ENCODE measurements at regions not wholly inside any gene's neighbourhood (a gene's known extent, or its start where the extent isn't known, plus 50 kb on each side); places are given as distances from the start of the nearest gene placed in this dataset.
"Not testable (repeated sequence)": the region's sequence is repeated elsewhere in the genome, so short reads cannot be mapped to it uniquely, and the experiment has no call there.

DNA sequence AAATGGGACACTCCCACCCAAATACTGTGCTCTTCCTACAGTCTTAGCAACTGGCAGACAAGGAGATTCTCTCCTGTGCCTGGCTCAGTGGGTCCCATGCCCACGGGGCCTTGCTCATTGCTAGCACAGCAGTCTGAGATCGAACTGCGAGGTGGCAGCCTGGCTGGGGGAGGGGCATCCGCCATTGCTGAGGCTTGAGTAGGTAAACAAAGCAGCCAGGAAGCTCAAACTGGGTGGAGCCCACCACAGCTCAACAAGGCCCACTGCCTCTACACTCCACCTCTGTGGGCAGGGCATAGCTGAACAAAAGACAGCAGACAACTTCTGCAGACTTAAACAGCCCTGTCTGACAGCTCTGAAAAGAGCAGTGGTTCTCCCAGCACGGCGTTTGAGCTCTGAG is 174.8 kb downstream of the COL12A1 start:
- not testable (repeated sequence) for DNase-seq (ENCODE audit: low spot score)

DNA sequence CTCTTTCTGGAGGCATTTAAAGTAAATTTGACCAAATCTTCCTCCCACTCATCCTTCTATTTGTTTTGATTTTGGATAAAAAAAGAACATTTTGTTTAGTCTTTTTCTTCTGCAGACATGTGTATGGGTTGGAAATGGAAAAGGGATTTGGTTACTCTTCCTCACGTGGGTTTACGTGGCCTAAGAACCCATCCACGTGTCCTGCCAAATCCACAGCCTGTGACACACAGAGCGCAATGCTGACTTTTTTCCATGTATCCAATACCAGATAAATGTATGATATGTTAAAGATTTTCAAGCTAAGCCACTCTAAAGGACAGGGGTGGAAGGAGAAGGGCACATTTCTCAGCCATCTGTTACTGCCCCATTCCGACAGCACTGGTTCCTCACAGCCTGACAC is 176.5 kb downstream of the COL12A1 start:
- DNase-seq (ENCODE audit: low spot score), result no peak

DNA sequence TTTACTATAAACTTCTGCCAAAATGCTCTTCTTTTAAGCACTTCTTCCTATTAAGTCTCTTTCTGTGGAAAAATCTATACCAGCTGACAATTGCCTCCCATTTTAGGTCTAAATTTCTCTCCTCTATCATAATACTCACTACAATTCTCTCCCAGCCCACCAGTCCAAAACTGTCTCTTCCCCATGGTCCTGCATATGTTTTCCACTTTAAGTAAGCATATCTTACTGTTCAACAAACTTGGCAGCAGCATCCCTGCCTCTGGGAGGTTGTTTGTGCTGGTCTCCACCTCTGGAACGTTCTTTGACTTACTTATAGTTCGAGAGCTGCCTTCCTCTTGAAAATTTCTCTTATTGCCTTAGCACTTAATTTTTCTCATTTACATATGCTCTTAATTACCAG is 180.5 kb downstream of the COL12A1 start:
- no peak for DNase-seq (ENCODE audit: low spot score)

DNA sequence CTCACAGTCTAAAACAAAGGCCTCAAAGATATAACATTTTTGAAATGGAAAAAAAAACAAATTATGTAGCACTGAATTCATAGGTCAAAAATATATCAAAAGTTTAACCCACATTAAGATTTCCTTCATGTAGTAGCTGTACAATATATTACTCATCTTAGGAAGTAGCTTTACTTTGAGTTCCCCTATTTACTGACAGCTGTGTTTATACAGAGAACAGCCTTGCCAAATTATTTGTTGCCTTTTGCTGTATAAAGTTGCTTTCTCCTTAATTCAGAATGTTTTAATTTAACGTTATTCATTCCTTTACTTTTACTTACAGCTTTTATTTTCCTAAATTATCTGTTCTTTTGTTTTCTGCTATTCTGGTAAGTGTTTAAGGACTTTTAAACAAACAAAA is 181.0 kb downstream of the COL12A1 start:
- no peak for DNase-seq (ENCODE audit: low spot score)

DNA sequence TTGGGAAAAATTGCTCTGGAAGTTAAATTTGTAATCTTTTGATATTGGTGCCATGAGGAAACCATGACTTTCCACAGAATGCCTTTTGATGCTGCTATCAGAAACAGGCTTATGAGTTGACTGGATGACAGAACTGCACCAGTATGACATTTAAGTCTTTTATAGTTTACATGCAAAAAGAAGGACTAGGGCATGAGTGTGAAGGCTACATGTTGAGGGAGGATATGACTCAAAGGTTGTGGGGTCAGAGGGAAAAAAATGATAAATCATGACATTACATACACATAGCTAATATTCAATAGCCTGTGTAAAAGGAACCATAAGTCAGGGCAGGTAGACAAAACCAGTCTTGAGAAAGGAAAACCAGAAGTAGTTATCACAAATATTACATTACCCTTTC is 182.2 kb downstream of the COL12A1 start:
- no peak for DNase-seq (ENCODE audit: low spot score)

DNA sequence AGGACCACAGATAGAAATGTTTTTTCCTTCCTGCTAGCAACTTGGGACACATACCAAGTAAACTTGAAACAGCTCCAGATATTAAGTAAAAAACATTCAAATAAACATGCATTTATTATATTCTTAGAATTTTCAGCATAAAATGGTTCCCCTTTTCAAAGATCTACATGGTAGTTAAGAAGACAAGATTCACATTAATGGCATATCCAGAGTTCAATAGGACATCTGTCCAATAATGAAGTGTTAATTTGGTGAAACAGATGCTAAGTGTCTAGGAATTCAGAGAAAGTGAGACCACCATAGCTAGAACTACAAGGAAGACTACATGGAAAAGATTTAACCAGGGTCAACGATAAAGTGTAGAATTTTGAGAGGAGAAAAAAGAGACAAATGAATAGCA is 184.9 kb downstream of the COL12A1 start:
- no peak for DNase-seq (ENCODE audit: low spot score)

DNA sequence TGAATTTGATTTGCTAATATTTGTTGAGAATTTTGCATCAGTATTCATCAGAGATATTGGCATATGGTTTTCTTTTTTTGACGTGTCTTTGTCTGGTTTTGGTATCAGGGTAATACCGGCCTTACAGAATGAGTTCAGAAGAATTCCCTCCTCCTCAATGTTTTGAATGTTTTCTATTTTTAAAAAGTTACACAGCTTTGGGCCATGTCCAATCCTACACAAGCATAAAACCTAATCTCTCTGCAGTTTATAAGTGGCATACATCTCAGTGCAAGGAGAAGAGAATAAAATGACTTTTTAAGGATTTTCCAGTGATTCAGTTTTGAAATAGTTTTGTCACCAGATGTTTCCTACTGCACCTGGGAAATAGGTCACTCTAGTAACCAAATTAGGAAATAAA is 185.5 kb downstream of the COL12A1 start:
- no peak for DNase-seq (ENCODE audit: low spot score)

DNA sequence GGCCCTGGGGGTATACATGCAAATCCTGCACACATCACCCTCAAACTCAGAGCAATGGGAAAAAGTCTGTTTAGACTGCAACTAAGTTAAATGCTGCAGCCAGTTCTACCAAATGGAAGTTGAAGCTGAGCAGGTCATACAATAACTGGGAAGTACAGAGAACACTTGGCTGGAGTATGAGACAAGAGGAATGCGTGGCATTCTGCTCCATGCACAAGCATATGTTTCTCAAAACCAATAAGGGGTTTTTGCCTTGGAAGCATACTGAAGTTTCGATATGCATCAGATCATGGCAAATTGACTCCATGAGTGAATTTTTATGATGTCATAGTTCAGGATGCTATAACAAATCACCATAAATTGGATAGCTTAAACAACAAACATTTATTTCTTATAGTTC is 193.8 kb downstream of the COL12A1 start:
- peak; percentile 24 for DNase-seq (ENCODE audit: low spot score)

DNA sequence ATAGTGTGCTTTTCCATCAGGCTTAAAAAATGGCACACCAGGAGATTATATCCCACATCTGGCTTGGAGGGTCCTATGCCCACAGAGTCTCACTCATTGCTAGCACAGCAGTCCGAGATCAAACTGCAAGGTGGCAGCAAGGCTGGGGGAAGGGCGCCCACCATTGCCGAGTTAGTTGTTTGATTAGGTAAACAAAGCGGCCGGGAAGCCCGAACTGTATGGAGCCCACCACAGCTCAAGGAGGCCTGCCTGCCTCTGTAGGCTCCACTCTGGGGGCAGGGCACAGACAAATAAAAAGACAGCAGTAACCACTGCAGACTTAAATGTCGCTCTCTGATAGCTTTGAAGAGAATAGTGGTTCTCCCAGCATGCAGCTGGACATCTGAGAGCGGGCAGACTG is 201.9 kb downstream of the COL12A1 start:
- not testable (repeated sequence) for DNase-seq (ENCODE audit: low spot score)

DNA sequence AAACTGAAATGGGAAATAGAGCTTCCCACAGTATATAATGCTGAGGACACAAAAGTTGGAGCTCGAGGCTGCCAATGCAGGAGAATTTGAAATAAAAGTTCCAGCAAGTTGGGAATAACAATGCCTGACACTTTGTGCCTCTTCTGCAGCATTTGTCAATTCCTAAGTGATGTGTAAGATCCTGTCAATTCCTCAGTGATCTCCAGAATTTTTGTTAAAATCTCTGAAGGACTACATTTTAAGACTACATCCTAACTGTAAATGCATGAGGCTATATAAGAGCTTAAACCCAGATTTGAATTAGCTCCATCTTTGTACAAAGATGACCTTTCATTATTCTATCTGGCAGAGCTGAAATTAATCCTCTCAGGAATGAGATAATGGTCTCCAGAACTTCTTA is 208.2 kb downstream of the COL12A1 start:
- DNase-seq (ENCODE audit: low spot score), result no peak

DNA sequence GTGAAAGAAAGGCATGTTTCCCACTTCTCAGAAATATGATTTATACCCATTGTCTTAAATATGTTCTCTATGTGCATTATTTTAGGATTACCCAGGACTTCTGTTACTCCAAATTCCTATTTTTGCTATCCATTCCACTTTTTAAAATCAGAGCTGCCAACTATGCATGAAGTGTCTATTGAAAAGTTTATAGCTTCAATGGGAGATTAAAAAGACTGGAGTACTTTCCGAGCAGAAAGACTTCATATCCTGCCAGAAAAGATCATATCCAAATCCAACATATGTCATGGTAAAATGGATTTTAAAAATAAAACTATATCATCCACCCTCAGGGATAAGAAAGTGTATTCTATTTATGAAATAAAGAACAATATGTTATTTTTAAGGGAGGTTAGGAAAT is 212.7 kb downstream of the COL12A1 start:
- no peak for DNase-seq (ENCODE audit: low spot score)

DNA sequence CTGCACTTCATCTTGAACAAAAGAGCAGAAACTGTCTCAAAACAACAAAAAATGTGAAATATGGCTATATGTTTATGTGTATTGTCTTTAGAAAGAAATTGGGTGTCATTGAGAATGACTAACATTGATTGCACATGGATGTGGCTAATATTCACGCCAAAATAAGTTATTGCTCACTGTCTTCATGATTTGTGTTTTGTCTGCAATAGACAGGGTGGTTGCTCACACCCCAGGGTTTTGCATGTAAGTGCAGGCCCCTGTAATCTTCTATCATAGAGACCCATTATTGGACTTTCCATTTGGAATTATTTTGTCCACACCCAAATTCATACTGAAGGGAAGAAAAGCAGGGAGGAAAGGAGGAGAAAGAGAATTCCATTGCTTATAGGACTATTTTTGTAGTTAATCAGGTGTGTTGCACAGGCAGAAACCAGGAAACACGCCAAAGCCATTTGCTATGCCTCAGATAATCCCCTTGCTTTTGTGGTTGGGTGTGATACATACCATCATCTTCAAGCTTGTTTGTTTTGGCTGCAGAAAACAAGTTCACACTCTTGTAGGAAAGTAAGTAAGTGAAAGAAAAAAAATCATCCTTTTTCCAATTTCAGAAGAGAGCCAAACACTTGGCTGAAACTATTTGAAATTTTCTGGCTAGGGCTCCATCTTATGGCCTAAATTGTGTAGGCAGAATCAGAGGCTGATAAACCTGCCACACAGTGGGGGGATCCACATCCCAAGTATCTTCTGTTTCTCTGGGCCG is 214.1 kb downstream of the COL12A1 start:
- peak; percentile 37 for DNase-seq (ENCODE audit: low spot score)

DNA sequence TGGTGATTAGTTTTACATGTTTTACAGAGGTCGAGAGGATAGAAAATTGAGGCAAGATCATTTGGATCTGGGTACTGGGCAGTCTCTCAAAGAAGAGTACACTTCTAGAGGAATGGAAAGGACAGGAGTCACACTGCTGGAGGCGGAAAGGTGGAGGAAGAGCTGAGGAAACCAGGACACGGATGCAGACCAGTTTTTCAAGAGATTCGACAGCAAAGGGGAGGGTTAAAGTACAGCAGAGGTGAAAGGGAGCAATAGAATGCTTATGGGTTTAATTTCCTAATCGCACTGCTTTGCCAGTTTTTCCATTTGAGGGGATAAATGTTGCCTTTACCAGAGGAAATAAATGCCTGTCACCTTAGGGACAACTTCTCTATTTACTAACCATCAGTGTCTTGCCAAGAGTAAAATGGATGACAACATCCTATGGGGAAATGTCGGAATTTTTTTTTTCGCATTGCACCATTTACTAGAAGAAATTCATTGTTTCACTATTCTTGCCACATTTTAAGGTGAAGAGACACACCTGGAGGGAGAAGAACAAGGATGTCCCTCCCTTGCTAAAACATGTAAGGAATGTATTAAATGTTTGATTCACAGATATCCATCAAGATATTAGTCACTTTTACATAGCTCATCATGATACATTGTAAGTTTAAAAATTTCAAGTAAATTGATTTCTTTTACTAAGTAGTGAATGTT is 226.6 kb downstream of the COL12A1 start:
- no peak for DNase-seq (ENCODE audit: low spot score)

DNA sequence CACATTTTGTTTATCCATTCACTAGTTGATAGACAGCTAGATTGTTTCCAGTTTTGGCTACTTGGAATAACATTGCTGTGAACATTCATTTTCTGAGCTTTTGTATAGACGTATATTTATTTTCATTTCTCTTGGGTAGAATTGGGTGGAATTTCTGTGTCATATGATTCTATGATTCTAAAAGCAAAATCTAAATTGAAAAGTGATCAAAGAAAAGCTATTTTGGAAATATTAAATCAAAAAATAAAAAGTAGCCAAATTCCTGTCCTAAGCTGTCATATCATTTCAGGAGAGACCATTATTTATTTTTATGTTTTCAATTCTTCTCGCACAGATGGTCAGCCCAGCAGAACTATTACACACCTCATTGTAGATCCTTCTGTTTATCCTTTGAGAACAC is 229.2 kb downstream of the COL12A1 start:
- no peak for DNase-seq (ENCODE audit: low spot score)

DNA sequence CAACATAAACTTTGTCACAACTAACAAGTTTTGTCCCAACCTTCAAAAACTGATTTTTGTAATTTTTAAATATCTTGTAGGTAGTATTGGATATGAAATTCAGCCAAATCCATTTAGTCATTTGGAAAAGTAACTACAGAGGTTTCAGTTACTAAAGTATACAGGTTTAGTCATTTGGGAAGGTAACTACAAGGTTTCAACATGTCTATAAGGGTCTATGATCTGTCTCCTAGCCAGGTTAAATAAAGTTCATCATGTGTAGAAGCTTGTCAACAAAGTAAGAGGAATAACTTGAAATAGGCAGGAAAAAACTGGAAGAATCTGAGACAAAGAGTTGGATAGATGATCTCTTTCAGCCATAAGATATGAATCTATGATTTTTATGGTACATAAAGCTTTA is 229.8 kb downstream of the COL12A1 start:
- no peak for DNase-seq (ENCODE audit: low spot score)

DNA sequence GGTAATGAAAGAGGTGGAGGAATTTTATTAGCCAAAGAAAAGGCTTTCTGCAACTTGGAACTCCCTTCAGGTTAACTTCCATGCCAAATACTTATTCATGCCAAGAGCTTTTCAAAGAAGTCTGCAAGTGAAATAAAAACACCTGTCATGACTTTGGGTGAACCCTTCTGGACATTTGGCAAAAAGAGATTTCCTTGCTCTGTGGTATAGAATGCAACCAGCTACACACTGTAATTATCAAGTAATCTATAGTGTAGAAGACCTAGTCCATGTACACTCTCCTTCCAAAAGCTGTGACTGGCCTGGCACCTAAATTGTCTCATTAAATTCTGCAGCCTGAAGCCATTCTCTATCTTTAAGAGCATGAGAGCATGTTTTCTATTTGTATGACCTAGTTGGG is 232.3 kb downstream of the COL12A1 start:
- DNase-seq (ENCODE audit: low spot score), result no peak

DNA sequence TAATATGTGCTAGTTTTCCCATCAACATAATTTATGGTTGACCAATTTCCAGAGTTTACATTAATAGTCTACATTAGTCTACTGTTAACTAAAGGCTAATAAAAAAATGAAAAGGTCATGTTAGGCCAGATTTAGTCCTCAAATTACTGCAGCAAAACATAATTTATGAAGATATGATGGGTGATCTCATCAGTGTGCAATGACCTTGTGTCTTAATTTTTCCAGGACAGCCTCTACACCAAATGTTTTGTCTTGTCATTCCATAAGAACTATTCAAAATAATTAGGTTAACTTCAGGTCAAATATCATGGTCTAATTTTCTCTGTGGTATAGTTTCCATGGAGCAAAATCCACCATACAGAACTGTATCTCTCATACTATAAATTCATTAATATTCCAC is 234.2 kb downstream of the COL12A1 start:
- peak; percentile 13 for DNase-seq (ENCODE audit: low spot score)

DNA sequence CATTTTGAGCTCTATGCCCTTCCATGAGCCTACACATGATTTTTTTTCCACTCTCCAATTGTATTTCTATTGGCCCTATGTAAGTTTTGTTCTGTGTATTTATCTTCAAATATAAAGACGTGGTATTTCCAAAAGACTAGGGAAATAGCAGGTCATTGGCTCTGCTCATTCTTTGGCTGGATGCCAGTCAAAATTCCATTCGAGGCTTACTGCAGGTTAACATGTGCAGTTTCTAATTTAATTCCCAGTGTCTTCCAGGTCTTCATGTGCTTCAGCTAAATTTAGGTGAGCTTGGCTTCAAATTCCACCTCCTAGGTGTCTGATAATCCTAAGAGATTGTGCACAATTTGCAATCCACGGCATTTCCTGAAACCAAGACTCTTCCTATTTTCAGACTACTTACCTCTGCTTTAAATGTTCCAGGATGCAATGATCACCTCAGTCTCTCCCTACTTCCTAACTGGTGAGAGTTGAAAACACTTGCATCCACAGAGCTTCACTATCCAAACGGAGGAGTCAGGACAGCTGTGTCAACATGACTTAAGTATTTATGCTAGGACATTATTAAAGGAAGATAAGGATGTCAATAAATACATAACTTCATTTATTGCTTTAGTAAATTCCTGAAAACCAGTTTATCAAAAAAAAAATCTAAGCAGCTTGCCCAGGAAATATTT is 236.1 kb downstream of the COL12A1 start:
- DNase-seq (ENCODE audit: low spot score), result no peak

DNA sequence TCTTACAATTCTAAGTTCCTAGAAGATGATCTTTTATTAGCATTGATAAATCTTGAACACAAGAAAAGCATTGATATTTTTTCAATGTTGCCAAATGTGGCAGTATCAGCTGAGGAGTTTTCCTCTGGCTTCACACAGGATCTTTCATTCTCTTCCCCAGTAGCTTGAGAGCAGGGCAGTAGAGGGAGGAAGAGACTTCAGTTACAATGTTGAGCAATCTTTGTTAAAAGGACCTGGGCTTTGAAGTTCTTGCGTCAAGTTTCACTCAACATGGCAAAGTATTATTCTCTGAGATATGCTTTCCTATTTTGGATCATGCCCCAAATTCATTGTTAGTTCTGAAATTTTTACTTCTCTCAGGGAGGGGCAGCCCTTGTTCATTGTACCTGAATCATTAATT is 238.0 kb downstream of the COL12A1 start:
- DNase-seq (ENCODE audit: low spot score), result no peak

DNA sequence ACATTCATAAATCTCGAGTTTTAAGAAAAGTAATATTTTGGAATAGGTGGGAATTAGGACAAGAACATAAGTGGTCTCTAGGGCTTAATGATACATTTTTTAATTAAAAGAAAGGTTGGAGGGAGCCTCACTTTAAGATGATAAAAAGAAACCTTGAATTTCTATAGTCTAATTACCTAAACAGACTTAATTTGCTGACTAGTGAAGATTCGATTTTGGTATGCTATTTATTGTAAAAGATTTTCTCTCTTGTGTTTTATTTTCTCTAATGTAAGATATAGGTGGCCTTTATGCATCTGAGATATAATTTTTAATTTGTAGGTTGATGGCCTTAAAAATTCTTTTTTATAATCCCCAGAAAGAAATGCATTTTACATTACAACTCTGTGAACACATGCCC is 239.1 kb downstream of the COL12A1 start:
- no peak for DNase-seq (ENCODE audit: low spot score)

DNA sequence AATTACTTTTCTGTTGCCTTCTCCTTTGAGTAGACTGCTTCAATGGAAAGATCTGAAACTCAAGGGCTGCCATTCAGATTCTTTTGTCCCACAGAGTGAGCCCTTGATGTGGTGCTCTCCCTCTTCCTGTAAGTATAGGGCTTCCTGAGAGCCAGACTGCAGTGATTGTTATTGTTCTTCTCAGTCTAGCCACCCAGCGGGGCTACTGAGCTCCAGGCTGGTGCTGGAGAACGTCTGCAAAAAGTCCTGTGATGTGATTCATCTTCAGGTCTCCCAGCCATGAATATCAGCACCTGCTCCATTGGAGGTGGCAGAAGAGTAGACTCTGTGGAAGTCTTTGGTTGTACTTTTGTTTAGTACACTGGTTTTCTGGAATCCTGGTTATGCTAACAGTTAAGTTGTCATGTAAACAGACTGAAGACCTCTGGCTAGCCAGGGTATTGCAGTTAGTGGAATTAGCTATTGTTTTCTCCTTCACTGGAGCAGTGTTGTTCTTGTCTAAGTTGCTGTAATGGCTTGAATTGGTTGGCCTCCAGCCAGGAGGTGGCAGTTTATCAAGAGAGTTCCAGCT is 240.9 kb downstream of the COL12A1 start:
- DNase-seq (ENCODE audit: low spot score), result no peak

DNA sequence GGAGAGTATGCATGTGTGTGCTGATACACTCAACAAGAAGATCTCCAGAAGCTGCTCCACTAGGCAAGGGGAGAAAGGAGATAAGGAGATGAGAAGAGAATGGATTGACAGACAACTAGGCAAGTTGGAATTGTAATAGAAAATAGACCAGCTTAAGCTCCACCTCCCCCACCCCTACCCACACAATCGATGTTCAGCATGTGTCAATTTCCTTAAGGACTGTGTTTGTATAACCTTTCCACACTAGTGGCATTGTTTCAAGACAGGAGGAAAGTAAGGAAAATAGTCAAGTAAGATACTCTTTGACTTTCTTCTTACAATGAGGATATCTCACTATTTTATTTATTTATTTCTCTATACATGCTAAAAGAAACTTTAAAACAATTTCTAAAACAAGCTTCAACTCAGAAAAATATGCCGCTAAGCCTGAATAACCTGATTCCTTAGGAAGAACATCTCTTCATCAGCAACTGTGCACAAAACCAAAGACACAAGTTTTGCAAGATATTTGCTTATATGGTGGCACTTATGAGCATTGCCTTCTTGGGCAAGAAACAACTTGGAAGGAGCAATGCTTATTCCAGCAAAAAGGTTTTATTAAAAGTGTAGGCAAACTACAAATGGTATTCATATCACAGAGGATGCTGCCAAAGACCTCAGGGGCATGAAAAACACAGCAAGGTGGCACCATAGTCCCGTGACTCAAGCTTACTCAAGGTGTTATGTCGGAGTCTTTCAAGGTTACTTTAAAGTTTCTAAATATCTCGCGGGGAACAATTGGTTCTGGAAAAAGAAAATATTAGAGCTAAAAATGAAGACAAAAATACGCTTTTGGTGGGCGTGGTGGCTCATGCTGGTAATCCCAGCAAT is 249.1 kb downstream of the COL12A1 start:
- DNase-seq (ENCODE audit: low spot score), result no peak

All from AG20443 (cell line).